HEK293 (cell line): ENCODE measurements at regions not wholly inside any gene's neighbourhood (a gene's known extent, or its start where the extent isn't known, plus 50 kb on each side); places are given as distances from the start of the nearest gene placed in this dataset.
"Not testable (repeated sequence)": the region's sequence is repeated elsewhere in the genome, so short reads cannot be mapped to it uniquely, and the experiment has no call there.

ENCODE experiments used
- CTCF ChIP-seq: fragments of 450-650 bp; formaldehyde crosslinking; IDR thresholded peaks from 2 replicates; pipeline ENCODE4 v1.5.1; 2016; ENCODE audit warnings: missing biosample characterization, missing genetic modification characterization
- PRDM10 ChIP-seq: fragments of 450-650 bp; formaldehyde crosslinking; IDR thresholded peaks from 2 replicates; pipeline ENCODE4 v1.5.1; 2016; ENCODE audit warnings: missing biosample characterization, missing genetic modification characterization
- RBAK ChIP-seq: fragments of 450-650 bp; formaldehyde crosslinking; IDR thresholded peaks from 2 replicates; pipeline ENCODE4 v1.5.1; 2016; ENCODE audit warnings: missing biosample characterization, missing genetic modification characterization
- SETDB1 ChIP-seq: IDR thresholded peaks from one replicate; pipeline ENCODE4 v1.6.1; 2017; ENCODE audit warnings: mild to moderate bottlenecking, low read length, moderate library complexity, mixed read lengths; ENCODE audit not compliant: insufficient read length
- YY1 ChIP-seq: fragments of 450-650 bp; formaldehyde crosslinking; IDR thresholded peaks from 2 replicates; pipeline ENCODE4 v1.5.1; 2018; ENCODE audit warnings: missing biosample characterization, missing genetic modification characterization
- ZBTB6 ChIP-seq: fragments of 450-650 bp; formaldehyde crosslinking; IDR thresholded peaks from 2 replicates; pipeline ENCODE4 v1.5.1; 2017; ENCODE audit warnings: missing biosample characterization, missing genetic modification characterization
- ZFP69B ChIP-seq: fragments of 450-650 bp; formaldehyde crosslinking; IDR thresholded peaks from 2 replicates; pipeline ENCODE4 v1.5.1; 2016; ENCODE audit warnings: missing biosample characterization, missing genetic modification characterization
- ZNF121 ChIP-seq: fragments of 450-650 bp; formaldehyde crosslinking; IDR thresholded peaks from 2 replicates; pipeline ENCODE4 v1.5.1; 2016; ENCODE audit warnings: missing biosample characterization, missing genetic modification characterization
- ZNF610 ChIP-seq: fragments of 450-650 bp; formaldehyde crosslinking; IDR thresholded peaks from 2 replicates; pipeline ENCODE4 v1.5.1; 2016; ENCODE audit warnings: missing biosample characterization, missing genetic modification characterization, borderline replicate concordance
- ZNF629 ChIP-seq: fragments of 450-650 bp; formaldehyde crosslinking; IDR thresholded peaks from 2 replicates; pipeline ENCODE4 v1.5.1; 2017; ENCODE audit warnings: missing biosample characterization, missing genetic modification characterization
- ZNF768 ChIP-seq: fragments of 450-650 bp; formaldehyde crosslinking; IDR thresholded peaks from 2 replicates; pipeline ENCODE4 v1.5.1; 2018; ENCODE audit warnings: missing biosample characterization, mild to moderate bottlenecking, missing genetic modification characterization

GRCh38 chr7:145697412-145698107, 419.0 kb upstream of the CNTNAP2 start:
- TF ChIP-seq ZFP69B; SETDB1; ZNF768 (tag by site-specific recombination); CTCF (tag by site-specific recombination); ZNF629 (tag by site-specific recombination); RBAK; ZNF610 (tag by site-specific recombination); ZNF121 (tag by site-specific recombination); ZBTB6 (tag by site-specific recombination); PRDM10 (tag by site-specific recombination); YY1 (tag by site-specific recombination): not testable (repeated sequence)
